GM21576 (cell line): ENCODE measurements at regions not wholly inside any gene's neighbourhood (a gene's known extent, or its start where the extent isn't known, plus 50 kb on each side); places are given as distances from the start of the nearest gene placed in this dataset.
"Not testable (repeated sequence)": the region's sequence is repeated elsewhere in the genome, so short reads cannot be mapped to it uniquely, and the experiment has no call there.

Source experiments
- ATAC-seq: cut with Tn5 transposase; IDR thresholded peaks from one replicate; pipeline ENCODE4 v1.9.1; 2021; ENCODE audit warnings: mild to moderate bottlenecking, moderate library complexity; ENCODE audit not compliant: unreplicated experiment

DNA sequence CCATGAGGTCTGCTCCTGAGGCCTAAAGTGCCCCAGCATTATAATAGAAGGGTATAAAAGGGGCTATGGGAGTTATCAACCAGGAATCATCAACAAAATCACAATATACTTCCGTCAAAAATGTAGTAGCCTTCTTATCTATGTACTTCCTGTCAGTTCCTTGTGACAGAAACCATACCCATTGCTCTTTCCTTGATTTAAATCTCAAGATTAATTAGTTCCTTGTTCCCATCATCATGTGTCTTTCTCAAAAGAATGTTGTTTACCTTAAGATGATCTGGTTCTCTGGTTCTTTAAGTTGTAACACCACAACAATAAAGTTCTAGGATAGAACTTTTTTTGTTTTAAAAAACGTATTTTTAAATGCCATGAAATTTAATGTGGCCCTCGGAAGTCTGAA is 833.3 kb downstream of the LTN1 start:
- no peak for ATAC-seq

GRCh38 chr21:28156590-28156989 is 836.1 kb downstream of the LTN1 start:
- no peak for ATAC-seq

- ATAC-seq = no peak
These were observed 838.6 kb downstream of the LTN1 start for GRCh38 chr21:28154121-28154520.

GRCh38 chr21:28152732-28153131 is 839.9 kb downstream of the LTN1 start:
- ATAC-seq = no peak

DNA sequence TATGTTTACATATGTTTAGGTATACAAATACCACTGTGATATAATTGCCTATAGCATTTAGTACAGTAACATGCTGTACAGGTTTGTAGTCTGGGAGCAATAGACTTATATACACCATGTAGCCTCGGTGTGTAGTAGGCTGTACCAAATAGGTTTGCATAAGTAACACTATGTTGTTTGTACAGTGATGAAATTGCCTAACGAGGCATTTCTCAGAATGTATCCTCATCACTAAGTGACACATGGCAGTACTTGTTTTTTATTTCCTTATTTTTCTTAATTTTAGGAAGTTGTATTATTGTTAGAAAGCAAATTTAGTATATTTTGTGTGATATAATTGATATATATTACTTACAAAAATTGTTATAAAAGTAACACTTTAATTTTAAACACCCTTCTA is 840.9 kb downstream of the LTN1 start:
- ATAC-seq = no peak

DNA sequence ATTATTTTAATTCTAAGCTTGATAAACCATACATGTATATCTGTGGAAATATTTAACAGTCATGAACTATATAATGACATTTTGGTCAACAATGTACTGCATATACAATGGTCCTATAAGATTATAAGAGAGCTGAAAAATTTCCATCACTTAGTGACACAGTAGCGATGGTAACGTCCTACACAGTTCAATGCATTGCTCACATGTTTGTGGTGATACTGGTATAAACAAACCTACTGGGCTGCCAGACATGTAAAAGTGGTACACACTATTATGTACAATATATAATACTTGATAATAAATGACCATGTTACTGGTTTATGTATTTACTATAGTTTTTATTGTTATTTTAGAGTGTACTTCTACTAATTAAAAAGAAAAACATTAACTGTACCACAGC is 841.9 kb downstream of the LTN1 start:
- no peak for ATAC-seq

DNA sequence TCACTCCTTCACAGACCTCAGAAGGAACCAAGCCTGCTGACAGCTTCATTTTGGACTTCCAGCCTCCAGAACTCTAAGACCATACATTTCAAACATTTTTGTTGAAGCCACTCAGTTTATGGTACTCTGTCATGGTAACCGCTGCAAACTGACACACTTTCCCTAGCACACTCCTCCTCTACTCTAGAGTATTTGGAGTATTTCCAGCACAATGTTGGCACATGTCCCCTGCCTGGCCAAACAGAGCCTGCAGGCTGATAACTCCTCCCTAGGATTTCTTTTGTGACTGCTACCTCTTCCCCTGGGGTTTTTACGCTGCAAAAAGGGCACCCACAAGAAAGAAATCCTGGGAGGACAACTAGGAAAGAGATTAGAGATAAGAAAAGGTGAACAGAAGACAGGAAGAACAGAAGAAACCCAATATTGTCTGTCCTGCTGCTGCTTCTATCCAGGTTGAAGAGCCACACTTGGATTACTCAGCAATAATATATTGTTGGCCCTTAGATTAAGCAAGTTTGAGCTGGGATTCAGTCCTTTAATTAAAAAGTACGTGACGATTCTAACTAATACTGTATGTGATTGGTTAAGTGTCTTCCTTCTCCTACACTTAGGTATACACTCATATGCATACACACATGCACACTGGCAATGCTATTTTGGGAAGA is 844.1 kb downstream of the LTN1 start:
- ATAC-seq = no peak

- ATAC-seq = no peak
These were observed 848.0 kb downstream of the LTN1 start for GRCh38 chr21:28144653-28145052.

GRCh38 chr21:28144089-28144488 is 848.6 kb downstream of the LTN1 start:
- ATAC-seq = no peak

- no peak for ATAC-seq
These were observed 850.0 kb downstream of the LTN1 start for GRCh38 chr21:28142697-28143096.

DNA sequence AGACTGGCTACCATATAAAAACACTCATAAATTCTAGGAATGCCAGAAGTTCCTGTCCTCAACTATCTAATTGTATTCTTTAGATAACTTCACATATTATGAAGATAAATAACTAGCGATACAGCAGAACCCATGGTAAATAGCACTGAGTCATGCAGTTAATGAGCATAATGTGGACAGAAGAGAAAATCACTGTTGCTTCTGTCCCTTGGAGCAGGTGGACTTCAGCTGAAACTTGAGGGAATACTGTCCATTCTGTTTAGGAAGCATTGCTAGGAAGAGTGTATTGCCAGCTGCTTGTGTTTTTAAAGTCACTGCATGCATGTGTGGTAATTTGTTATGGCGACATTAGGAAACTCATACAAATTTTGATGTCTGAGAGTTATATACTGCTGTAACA is 854.4 kb downstream of the LTN1 start:
- ATAC-seq = no peak

GRCh38 chr21:28136656-28137255 is 855.9 kb downstream of the LTN1 start:
- no peak for ATAC-seq

GRCh38 chr21:28135646-28136045 is 857.0 kb downstream of the LTN1 start:
- no peak for ATAC-seq

DNA sequence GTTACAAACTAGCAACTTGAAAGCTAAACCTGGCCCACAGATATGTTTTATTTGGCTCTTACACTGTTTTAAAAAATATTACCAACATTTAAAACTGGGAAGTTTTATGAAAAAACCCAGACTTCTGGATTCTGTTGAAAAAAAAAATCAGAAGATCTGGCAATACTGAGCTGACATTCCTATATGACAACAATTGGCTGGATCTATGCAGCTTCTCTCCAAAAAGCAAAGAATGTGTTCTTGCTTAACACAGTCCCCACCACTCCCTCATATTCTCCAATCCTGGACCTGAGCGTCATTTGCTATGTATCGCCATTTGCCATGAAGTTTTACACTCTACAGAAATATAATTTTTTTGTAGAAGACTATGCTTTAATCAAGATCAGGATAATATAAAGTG is 859.6 kb downstream of the LTN1 start:
- ATAC-seq = no peak

- ATAC-seq = no peak
These were observed 860.0 kb downstream of the LTN1 start for GRCh38 chr21:28132713-28133112.

DNA sequence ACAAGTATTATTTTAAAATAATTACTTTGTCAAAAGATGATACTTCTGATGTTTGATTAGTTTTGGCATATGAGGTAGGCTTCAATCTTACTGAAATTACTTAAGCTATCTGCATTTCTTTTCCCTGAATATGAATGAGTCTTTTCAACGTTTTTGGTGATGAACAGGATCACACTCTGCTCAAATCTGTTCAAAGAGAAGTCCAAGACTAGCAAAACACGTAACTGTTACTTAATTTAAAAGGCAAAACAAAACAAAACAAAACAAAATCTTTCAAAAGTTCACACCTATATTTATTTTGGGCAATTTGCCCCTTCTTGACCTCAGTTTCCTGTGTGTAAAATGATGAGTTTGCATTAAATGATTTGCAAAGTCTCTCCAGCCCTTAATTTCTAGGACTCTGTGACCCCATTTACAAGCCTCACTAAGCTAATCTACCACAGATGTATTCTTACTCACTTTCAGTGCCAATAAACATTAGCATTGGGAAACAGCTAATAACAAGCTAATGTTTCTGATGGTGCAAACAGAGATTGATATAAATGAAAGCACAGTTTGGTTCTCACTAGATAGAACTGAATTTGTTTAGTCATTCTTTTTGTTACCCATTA is 865.4 kb downstream of the LTN1 start:
- no peak for ATAC-seq

GRCh38 chr21:28126521-28127174 is 866.0 kb downstream of the LTN1 start:
- no peak for ATAC-seq

DNA sequence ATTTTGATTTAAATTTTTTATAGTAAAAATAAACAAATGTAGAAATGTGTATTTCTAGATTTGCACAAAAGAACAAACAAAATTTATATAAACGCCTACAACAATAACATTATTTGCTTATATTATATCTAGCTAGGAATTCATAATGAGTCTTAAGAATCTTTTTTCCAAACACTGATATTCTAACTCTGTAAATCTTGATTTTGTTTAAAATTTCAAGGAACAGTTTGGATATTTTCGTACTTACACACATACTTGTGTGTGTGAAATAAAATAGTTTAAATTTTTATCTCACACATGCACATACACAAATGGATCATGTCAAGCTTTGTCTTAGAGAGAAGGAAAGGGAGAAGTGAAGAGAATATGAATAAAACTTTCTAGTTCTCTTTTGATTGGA is 868.1 kb downstream of the LTN1 start:
- ATAC-seq = no peak

- ATAC-seq = no peak
These were observed 874.1 kb downstream of the LTN1 start for GRCh38 chr21:28118570-28118969.

DNA sequence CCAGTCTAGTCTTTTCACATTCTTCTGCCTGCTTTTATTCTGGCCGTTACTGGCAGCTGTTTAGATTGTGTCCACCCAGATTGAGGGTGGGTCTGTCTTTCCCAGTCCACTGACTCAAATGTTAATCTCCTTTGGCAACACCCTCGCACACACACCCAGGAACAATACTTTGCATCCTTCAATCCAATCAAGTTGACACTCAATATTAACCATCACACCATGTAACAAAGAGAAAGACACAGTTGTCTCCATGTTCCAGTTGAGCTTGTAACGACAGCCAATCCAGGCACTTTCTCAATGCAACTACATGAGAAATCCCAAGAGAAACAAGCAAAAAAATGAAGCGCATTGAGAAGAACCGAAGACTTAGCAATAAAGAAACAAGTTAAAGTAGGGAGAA is 877.7 kb downstream of the LTN1 start:
- ATAC-seq = not testable (repeated sequence)

DNA sequence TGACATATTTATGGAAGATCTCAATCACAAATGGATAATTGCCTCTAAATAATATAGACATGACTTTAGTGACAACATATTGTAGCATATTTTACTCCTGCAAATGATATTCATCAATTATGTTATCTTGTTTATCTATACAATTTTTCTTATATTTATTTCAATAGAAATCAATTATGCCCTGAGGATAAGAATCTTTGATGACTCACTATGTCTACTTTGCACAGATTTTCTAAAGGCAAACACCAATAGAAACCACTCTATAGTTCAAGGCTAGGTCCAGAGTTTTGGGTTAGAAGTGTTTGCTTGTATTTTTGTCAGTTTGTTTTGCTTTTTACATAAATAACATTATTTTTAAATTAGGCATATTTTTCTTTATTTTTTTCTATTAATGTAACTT is 879.0 kb downstream of the LTN1 start:
- no peak for ATAC-seq

- no peak for ATAC-seq
These were observed 880.2 kb downstream of the LTN1 start for GRCh38 chr21:28112511-28112910.
